KOPT-K1 (cell line): ENCODE measurements at regions not wholly inside any gene's neighbourhood (a gene's known extent, or its start where the extent isn't known, plus 50 kb on each side); places are given as distances from the start of the nearest gene placed in this dataset.

Source experiments
- H3K27ac ChIP-seq: fragments of 200-600 bp; sonication (generic); 2 replicates; pipeline ENCODE4 v1.5.1; 2016; ENCODE audit warnings: antibody characterized with exemption, mild to moderate bottlenecking, low read depth, low read length; ENCODE audit not compliant: poor library complexity, severe bottlenecking
- H3K36me3 ChIP-seq: fragments of 200-600 bp; sonication (generic); 2 replicates; pipeline ENCODE4 v1.5.1; 2017; ENCODE audit warnings: antibody characterized with exemption, mild to moderate bottlenecking, low read length, moderate library complexity; ENCODE audit not compliant: insufficient read depth
- H3K9me3 ChIP-seq: fragments of 200-600 bp; sonication (generic); 2 replicates; pipeline ENCODE4 v1.5.1; 2017; ENCODE audit warnings: antibody characterized with exemption, low read length, mild to moderate bottlenecking; ENCODE audit not compliant: insufficient read depth, poor library complexity, severe bottlenecking

GRCh38 chr1:59176471-59176870, 120.4 kb upstream of the FGGY start:
- Histone ChIP-seq H3K9me3 (no peaks in the 10 kb centered on the region), H3K36me3 (no peaks in the 10 kb centered on the region), H3K27ac (no peak overlapping the region)

DNA sequence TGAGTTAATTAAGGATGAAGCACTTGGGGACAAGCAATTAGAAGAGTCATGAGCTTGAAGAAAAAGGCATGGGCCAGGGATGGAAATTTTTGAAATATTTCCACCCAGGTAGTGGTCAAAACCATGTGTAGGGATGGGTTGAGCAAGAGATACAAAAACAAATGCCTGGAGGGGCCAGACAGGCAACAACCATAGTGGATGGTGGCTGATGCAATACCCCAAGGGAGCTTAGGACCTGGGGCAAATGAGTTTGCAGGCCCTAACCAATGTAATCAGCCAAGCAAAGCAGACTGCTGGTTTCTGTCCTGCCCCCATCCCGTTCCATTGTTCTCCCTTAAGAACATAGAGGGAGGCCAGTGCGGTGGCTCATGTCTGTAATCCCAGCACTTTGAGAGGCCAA, 119.1 kb upstream of the FGGY start:
- H3K9me3 ChIP-seq = no peaks in the 10 kb centered on the region
- H3K36me3 ChIP-seq = no peaks in the 10 kb centered on the region
- no peak overlapping the region for H3K27ac ChIP-seq

GRCh38 chr1:59178339-59179187, 118.3 kb upstream of the FGGY start:
- H3K36me3 ChIP-seq = no peaks in the 10 kb centered on the region
- no peaks in the 10 kb centered on the region for H3K9me3 ChIP-seq
- no peak overlapping the region for H3K27ac ChIP-seq

DNA sequence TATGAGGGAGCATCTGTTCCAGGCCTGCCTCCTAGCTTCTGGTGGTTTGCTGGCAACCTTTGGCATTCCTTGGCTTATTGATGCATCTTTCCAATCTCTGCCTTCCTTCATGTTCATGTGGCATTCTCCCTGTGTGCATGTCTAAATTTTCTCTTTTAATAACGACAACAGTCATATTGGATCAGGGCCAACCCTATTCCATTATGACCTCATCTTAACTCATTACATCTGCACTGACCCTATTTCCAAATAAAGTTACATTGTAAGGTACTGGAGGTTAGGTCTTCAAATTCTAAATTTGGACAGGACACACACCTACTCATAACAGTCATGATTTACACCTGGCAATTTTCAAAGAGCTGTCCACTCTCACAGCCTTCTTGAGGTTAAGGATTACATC, 117.2 kb upstream of the FGGY start:
- no peak overlapping the region for H3K27ac ChIP-seq
- H3K36me3 ChIP-seq = no peaks in the 10 kb centered on the region
- H3K9me3 ChIP-seq = no peaks in the 10 kb centered on the region

DNA sequence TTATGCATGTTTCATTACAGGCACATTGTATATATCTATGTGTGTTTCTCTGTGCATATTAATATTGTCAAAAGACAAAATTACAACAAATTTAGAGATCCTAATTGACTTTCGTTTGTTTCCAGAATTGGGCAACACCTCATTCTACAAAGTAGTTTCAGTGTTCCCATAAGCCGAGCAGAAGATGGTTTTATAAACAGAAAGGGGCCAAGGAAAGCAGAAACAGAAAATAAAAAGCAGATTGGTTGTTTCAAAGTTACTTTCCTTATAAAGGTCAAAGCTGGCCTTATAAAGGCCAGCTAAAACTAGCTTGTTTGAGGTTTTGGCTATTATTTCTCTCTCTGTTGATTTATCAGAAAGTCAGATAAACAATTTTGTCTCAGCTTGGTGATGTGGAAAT, 116.2 kb upstream of the FGGY start:
- H3K27ac ChIP-seq = no peak overlapping the region
- no peaks in the 10 kb centered on the region for H3K9me3 ChIP-seq

DNA sequence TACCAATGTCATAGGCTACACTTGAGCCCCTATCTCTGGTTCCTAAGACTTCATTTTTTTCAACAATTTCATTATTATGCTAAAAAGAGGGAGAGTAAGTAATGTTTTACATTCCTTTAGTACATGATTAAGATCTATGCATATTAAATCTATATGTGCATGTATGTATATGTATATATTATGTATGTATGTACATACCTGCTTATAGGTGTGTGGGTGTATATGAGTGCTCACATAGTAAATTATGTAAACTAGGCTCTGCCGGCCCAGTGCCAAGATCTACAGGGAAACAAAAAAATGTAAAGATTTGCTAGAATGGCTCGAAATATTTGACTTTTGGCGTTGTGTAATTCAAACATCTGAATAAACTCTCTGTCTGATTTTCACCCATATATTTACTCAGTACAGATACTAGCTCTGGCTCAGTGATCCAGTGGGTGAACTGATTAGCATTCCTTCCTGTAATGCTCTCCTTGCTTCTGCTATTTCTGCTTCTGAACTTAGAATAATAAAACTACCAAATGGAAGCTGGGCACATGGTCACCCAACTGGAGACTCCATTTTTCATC, 113.1 kb upstream of the FGGY start:
- Histone ChIP-seq H3K36me3 (no peaks in the 10 kb centered on the region), H3K9me3 (no peaks in the 10 kb centered on the region), H3K27ac (no peak overlapping the region)

More for the DNA sequence above, 116.2 kb upstream of the FGGY start:
- no peaks in the 10 kb centered on the region for H3K36me3 ChIP-seq

DNA sequence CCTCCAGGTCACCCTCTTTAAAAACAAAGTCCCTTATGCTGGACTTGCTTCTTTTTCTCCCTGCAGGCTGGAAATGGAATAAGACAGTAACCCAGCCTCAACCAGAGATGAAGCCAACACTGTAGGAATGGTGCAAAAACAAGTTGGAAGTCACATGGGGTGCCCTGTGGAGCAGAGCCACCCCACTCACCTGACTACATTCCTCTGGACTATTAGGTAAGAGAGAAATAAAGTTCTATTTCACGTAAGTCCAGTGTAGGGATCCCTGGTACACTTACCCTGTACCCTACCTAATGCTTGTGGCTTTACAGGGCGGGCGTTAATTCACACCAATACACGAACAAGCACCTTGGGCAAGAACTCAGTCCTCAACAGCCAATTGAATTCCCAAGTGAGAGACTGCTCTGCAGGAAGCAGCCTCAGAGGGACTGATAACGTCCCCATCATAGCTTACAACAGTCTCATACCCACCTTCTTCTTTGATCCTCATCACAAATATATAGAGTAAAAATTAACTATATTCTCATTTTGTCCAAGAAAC, 112.5 kb upstream of the FGGY start:
- H3K36me3 ChIP-seq = no peaks in the 10 kb centered on the region
- H3K9me3 ChIP-seq = no peaks in the 10 kb centered on the region
- H3K27ac ChIP-seq = no peak overlapping the region

- no peak overlapping the region for H3K27ac ChIP-seq
- H3K9me3 ChIP-seq = no peaks in the 10 kb centered on the region
- H3K36me3 ChIP-seq = no peaks in the 10 kb centered on the region
Measured at GRCh38 chr1:59185163-59185860, 111.6 kb upstream of the FGGY start.

DNA sequence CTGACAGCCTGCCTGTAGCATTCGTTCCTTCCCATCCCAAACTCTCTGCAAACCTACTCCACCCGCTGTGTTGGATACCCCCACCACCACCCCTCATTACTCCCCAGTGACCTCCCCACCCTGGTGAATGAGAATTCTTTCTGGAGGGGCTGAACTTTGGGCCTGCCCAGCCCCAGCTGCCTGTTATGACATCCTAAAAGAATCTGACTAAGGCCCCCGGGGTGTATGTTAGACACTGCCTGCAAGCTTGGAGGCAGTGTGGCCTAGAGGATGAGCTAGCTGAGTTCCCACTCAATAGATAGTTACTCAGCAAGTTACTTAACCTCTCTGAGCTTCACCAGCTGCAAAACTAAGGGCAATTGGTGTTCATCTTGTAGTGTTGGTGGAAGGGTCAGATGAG, 110.2 kb upstream of the FGGY start:
- Histone ChIP-seq H3K9me3 (no peaks in the 10 kb centered on the region), H3K36me3 (no peaks in the 10 kb centered on the region), H3K27ac (no peak overlapping the region)

DNA sequence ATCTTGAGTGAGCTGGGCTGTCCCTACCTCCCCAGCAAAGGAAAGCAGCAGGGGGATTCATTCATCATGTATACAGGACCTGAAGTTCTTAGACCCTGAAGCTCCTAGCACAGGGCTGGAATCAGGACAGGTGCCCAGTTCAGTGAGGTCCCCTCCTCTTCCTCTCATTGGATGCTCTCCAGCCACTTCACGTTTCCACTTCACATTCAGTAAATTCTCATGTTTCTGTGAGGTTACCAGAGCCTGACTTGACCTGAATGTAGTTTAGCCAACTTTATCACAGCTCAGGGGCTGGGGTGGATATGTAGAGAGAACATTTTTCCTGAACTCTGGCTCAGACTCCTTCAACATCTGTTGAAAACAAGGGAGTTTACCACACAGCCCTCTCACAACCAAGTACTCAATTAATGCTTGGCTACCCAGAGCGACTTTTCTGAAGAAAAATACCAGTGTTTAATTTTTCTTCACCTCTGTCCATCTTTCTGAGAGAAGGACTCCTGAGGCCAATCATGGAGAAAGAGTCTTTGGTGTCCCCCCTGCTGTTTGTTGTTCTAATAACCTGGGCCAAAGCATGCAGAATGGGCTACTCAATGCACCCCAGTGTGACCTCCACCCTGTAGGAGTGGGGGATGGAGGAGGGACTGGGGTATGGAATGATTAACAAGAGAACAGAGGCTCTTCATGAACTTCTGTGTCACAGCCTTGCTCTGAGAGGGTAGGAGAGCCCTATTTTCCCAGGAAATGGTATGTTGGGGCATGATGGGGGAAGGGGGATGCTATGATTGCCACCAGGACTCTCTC, 108.3 kb upstream of the FGGY start:
- H3K27ac ChIP-seq = no peak overlapping the region
- H3K36me3 ChIP-seq = no peaks in the 10 kb centered on the region
- H3K9me3 ChIP-seq = peaks cover 3% of the 10 kb centered on the region

- H3K9me3 ChIP-seq = peaks cover 3% of the 10 kb centered on the region
- H3K36me3 ChIP-seq = no peaks in the 10 kb centered on the region
- no peak overlapping the region for H3K27ac ChIP-seq
Measured at GRCh38 chr1:59193443-59194093, 103.3 kb upstream of the FGGY start.

DNA sequence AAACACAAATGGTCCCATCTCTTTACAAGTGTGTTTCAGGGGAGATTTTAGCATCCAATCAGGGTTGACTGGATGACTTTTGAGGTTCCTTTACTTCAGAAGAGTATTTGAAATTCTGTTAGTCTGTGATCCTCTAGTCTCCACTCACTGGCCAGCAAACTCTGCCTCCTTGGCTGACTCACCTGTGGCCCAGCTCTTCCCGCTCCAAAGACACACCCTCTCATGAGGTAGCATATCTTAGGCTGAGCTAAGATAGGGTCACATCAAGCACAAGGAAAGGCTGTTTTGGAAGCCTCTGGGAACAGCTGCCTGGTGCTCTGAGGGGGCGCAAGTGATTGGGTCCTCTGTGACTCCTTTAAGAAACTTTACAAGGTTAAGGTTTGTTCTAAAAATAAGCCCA, 102.3 kb upstream of the FGGY start:
- Histone ChIP-seq H3K36me3 (no peaks in the 10 kb centered on the region), H3K27ac (no peak overlapping the region)

GRCh38 chr1:59195151-59195550, 101.7 kb upstream of the FGGY start:
- Histone ChIP-seq H3K9me3 (peaks cover 3% of the 10 kb centered on the region), H3K36me3 (no peaks in the 10 kb centered on the region), H3K27ac (no peak overlapping the region)

More for the DNA sequence above, 102.3 kb upstream of the FGGY start:
- peaks cover 3% of the 10 kb centered on the region for H3K9me3 ChIP-seq

DNA sequence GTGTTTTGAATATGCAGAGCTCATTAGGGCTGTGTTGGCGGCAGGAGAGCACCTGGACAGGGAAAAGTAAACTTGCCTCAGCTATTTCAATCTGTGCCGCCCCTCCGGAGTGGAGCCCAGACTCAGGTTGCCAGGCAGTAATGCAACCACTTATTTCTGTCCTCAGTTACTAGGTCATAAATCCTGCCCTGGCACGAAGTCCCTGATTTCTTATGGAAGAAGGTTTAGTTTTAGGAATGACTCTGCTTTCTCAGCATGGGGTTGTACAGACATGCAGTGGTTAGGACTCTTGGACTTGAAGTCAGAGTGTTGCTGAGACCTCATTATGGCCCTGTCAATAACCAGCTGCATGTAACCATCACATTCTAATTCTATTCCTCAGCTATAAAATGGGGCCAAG, 98.3 kb upstream of the FGGY start:
- Histone ChIP-seq H3K36me3 (no peaks in the 10 kb centered on the region), H3K9me3 (peaks cover under 1% of the 10 kb centered on the region), H3K27ac (no peak overlapping the region)
